Endodermal cell (in vitro differentiated cells): ENCODE measurements at regions not wholly inside any gene's neighbourhood (a gene's known extent, or its start where the extent isn't known, plus 50 kb on each side); places are given as distances from the start of the nearest gene placed in this dataset.

Experiments
- DNase-seq: peaks from one replicate; pipeline ENCODE4 v3.0.0-alpha.2; 2017
- H3K27ac ChIP-seq: 2 replicates; pipeline ENCODE4 v1.5.1; 2013; ENCODE audit warnings: mild to moderate bottlenecking, low read depth, low read length, moderate library complexity
- H3K27me3 ChIP-seq: 2 replicates; pipeline ENCODE4 v1.6.1; 2013; ENCODE audit warnings: mild to moderate bottlenecking, low read length, moderate library complexity; ENCODE audit not compliant: insufficient read depth, control insufficient read depth, poor library complexity, severe bottlenecking
- H3K36me3 ChIP-seq: 2 replicates; pipeline ENCODE4 v1.7.0; 2013; ENCODE audit warnings: mild to moderate bottlenecking, low read length, moderate library complexity; ENCODE audit not compliant: control insufficient read depth, insufficient read depth
- H3K4me1 ChIP-seq: one replicate; pipeline ENCODE4 v1.7.0; 2013; ENCODE audit warnings: low read length; ENCODE audit not compliant: control insufficient read depth, insufficient read depth
- H3K4me3 ChIP-seq: 2 replicates; pipeline ENCODE4 v1.5.1; 2013; ENCODE audit warnings: mild to moderate bottlenecking, low read length, moderate library complexity
- H3K9ac ChIP-seq: 2 replicates; pipeline ENCODE4 v1.6.1; 2013; ENCODE audit warnings: mild to moderate bottlenecking, low read length, moderate library complexity; ENCODE audit not compliant: poor library complexity, severe bottlenecking; ENCODE audit errors: extremely low read depth
- H3K9me3 ChIP-seq: 2 replicates; pipeline ENCODE4 v1.6.1; 2013; ENCODE audit warnings: mild to moderate bottlenecking, low read length, moderate library complexity; ENCODE audit not compliant: control insufficient read depth
- H3K27ac Mint-ChIP-seq: 2 replicates; pipeline ENCODE4 v1.8.0; 2020; ENCODE audit warnings: mixed read lengths
- H3K27me3 Mint-ChIP-seq: 2 replicates; pipeline ENCODE4 v1.8.0; 2021; ENCODE audit warnings: mild to moderate bottlenecking, mixed read lengths; ENCODE audit not compliant: insufficient read depth
- H3K36me3 Mint-ChIP-seq: 2 replicates; pipeline ENCODE4 v1.8.0; 2020; ENCODE audit warnings: low read depth, mixed read lengths
- H3K4me1 Mint-ChIP-seq: 2 replicates; pipeline ENCODE4 v1.8.0; 2020; ENCODE audit warnings: mixed read lengths
- H3K4me3 Mint-ChIP-seq: 2 replicates; pipeline ENCODE4 v1.8.0; 2020; ENCODE audit warnings: mild to moderate bottlenecking, moderate library complexity, mixed read lengths
- H3K9me3 Mint-ChIP-seq: 2 replicates; pipeline ENCODE4 v1.8.0; 2020; ENCODE audit warnings: mild to moderate bottlenecking, mixed read lengths
- CTCF ChIP-seq: fragments of 200-600 bp; sonication (generic); conservative IDR thresholded peaks from 2 replicates; pipeline ENCODE4 v1.5.0; 2021; ENCODE audit warnings: antibody characterized with exemption, mild to moderate bottlenecking
- WGBS, 2 experiments: methylation state at CpG; one replicate each; pipeline versions ENCODE4 v1.1.5 to v1.1.7; 2013; ENCODE audit warnings: missing lambda C conversion rate in 2 of 2, mixed read lengths in 1 of 2; ENCODE audit not compliant: insufficient coverage in 1 of 2, insufficient read length in 1 of 2; 5-methylcytosine and 5-hydroxymethylcytosine counted together

- Histone ChIP-seq H3K4me1 (no peaks in the 10 kb centered on the region), H3K27ac (no peak overlapping the region), H3K9ac (no peak overlapping the region), H3K27me3 (no peaks in the 10 kb centered on the region), H3K4me3 (no peak overlapping the region), H3K36me3 (no peaks in the 10 kb centered on the region), H3K9me3 (no peaks in the 10 kb centered on the region)
- no peak overlapping the region for H3K4me3 Mint-ChIP-seq
- DNase-seq = no peak
- no peak for TF ChIP-seq CTCF
- no peaks in the 10 kb centered on the region for H3K36me3 Mint-ChIP-seq
- H3K27ac Mint-ChIP-seq = no peak overlapping the region
- H3K27me3 Mint-ChIP-seq = no peaks in the 10 kb centered on the region
- no peaks in the 10 kb centered on the region for H3K9me3 Mint-ChIP-seq
- H3K4me1 Mint-ChIP-seq = no peaks in the 10 kb centered on the region
- 90 to 94% methylated on average over 9 to 10 of the region's 10 CpGs for WGBS, 2 experiments
Observed at GRCh38 chr20:59481067-59481466, 123.3 kb upstream of the PHACTR3 start.

DNA sequence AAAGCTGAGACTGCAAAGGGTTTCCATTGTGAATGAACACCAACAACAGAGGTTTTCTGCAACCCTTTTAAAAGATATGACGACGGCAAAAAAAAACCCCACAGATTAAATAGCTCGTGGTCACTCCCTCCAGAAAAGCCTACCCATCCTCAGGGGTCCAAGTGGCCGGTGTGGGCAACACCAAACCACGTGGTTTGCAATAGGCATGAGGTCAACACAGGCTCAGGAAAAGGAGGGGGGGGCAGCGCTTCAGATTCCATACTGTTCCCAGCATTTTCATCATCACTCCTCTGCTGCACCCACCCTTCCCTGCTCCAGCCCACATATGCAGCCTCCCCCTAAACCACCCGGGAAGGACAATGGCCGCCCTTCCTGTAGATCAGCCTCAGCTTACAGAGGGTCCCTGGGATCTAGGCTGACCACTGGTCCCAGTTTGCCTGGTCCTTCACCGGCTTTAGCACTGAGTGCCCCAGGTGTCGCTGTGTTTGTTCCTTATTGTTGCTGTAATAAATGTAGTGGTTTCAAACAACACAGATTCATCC is 122.8 kb upstream of the PHACTR3 start:
- no peak for DNase-seq
- Histone ChIP-seq H3K27me3 (no peaks in the 10 kb centered on the region), H3K4me1 (no peaks in the 10 kb centered on the region), H3K4me3 (no peak overlapping the region), H3K27ac (no peak overlapping the region), H3K9me3 (no peaks in the 10 kb centered on the region), H3K36me3 (no peaks in the 10 kb centered on the region), H3K9ac (no peak overlapping the region)
- no peaks in the 10 kb centered on the region for H3K27me3 Mint-ChIP-seq
- WGBS, 2 experiments = 90 to 92% methylated on average over 2 to 9 of the region's 10 CpGs
- no peaks in the 10 kb centered on the region for H3K36me3 Mint-ChIP-seq
- H3K27ac Mint-ChIP-seq = no peak overlapping the region
- no peaks in the 10 kb centered on the region for H3K9me3 Mint-ChIP-seq
- H3K4me1 Mint-ChIP-seq = no peaks in the 10 kb centered on the region
- H3K4me3 Mint-ChIP-seq = no peak overlapping the region
- no peak for TF ChIP-seq CTCF

GRCh38 chr20:59482351-59483187 is 121.8 kb upstream of the PHACTR3 start:
- H3K36me3 Mint-ChIP-seq = no peaks in the 10 kb centered on the region
- H3K4me1 Mint-ChIP-seq = no peaks in the 10 kb centered on the region
- DNase-seq = no peak
- Histone ChIP-seq H3K9me3 (no peaks in the 10 kb centered on the region), H3K36me3 (no peaks in the 10 kb centered on the region), H3K4me1 (no peaks in the 10 kb centered on the region), H3K4me3 (no peak overlapping the region), H3K9ac (no peak overlapping the region), H3K27ac (no peak overlapping the region), H3K27me3 (no peaks in the 10 kb centered on the region)
- 88 to 92% methylated on average over 10 to 17 of the region's 17 CpGs for WGBS, 2 experiments
- TF ChIP-seq CTCF = no peak
- no peak overlapping the region for H3K4me3 Mint-ChIP-seq
- H3K27me3 Mint-ChIP-seq = no peaks in the 10 kb centered on the region
- no peaks in the 10 kb centered on the region for H3K9me3 Mint-ChIP-seq
- no peak overlapping the region for H3K27ac Mint-ChIP-seq
